DND-41 (cell line): ENCODE measurements at regions not wholly inside any gene's neighbourhood (a gene's known extent, or its start where the extent isn't known, plus 50 kb on each side); places are given as distances from the start of the nearest gene placed in this dataset.

Experiments
- CTCF ChIP-seq: IDR thresholded peaks from 2 replicates; pipeline ENCODE4 v1.5.1; 2012; ENCODE audit warnings: borderline replicate concordance, low read length, moderate library complexity, mild to moderate bottlenecking; ENCODE audit not compliant: poor library complexity, severe bottlenecking; ENCODE audit errors: extremely low read depth
- EZH2 ChIP-seq: IDR thresholded peaks from 3 replicates; pipeline ENCODE4 v1.6.1; 2012; ENCODE audit warnings: borderline replicate concordance, low read depth, mild to moderate bottlenecking, moderate library complexity, low read length, inconsistent platforms; ENCODE audit not compliant: severe bottlenecking

DNA sequence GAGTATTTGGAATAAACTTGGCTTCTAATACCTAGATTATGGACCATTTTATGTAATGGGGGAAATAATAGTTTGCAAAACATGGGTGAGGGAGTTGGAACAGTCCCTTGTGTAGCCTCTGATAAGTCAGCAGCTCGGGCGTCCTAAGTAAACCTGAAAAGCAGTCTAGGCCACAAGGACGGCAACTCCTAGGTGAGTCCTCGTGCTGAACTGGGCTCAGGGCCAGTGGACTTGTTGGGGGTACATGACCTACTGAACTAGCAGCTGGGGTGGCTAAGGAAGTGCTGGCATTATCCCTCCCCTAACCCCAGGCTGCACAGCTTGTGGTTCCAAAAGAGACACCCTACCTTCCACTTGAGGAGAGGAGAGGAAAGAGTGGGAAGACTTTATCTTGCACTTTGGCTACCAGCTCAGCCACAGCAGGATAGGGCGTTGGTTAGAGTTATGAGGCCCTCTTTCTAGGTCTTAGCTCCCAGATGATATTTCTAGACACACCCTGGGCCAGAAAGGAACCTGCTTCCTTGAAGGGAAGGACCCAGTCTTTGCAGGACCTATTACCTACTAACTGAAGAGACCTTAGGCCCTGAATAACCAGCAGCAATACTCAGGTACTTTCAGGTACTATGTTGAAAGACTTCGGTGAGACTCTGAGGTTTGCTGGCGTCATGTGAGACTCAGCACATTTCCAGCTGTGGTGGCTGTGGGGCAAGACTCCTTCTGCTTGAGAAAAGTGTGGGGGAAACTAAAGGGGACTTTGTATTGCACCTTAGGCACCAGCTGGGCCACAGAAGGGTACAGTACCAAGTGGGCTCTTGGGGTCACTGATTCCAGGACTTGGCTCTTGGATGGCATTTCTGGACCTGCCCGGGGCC lies 71.0 kb downstream of the AQP4 start:
- TF ChIP-seq CTCF: no peak
- no peak for TF ChIP-seq EZH2
